Right ventricle myocardium inferior (tissue), 1 donor: ENCODE measurements at regions not wholly inside any gene's neighbourhood (a gene's known extent, or its start where the extent isn't known, plus 50 kb on each side); places are given as distances from the start of the nearest gene placed in this dataset.
"Not testable (repeated sequence)": the region's sequence is repeated elsewhere in the genome, so short reads cannot be mapped to it uniquely, and the experiment has no call there.

Experiments used
- ATAC-seq: fragments of 200-7000 bp; cut with Tn5 transposase; one replicate; pipeline ENCODE4 v1.9.1; 2020; ENCODE audit warnings: mild to moderate bottlenecking, moderate library complexity
- DNase-seq: peaks from one replicate; pipeline ENCODE4 v3.0.0; 2021; ENCODE audit errors: missing footprints
- intact Hi-C: fragments of 100-400 bp; cut with DNase I; formaldehyde crosslinking; loops from one replicate; pipeline ENCODE4 v1.11.0; 2022
- donor health status: DM: no; HTN: yes; CAD: no; lungs with severe emphysema.

DNA sequence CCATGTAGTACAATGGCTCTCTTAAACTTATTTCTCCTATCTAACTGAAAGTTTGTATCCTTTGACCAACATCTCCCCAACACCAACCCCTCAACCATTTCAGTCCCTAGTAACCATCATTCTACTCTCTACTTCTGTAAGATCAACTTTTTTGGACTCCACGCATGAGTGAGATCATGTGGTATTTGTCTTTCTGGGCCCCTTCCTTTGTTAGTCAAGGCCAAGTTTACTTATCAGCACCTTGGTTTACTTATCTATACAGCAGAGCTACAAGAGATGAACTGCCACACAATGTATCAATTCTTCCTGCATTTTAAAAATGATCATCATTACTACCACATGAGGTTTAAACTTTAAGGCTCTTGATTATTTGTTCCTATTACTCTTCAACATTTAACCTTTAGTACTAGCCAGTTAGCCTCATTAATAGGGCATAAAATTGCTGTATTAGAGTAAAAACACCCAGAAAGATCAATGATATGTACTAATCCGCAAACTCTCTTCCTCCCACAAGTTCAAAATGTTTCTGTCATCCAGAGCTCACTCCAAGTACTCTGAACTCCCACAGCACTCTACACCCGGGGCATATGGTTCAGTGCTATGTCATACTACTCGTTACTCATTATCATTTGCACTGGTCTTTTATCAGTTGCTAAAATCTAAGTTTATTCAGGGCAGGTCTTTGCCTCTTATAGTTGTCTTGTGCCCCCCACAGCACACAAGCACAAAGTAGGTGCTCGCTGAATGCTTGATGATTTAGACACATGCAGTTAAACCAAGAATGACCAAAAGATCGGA is 145.7 kb upstream of the ADAMTS3 start:
- intact Hi-C loops, result no loop called here
- DNase-seq (no peak), ATAC-seq (no peak)

DNA sequence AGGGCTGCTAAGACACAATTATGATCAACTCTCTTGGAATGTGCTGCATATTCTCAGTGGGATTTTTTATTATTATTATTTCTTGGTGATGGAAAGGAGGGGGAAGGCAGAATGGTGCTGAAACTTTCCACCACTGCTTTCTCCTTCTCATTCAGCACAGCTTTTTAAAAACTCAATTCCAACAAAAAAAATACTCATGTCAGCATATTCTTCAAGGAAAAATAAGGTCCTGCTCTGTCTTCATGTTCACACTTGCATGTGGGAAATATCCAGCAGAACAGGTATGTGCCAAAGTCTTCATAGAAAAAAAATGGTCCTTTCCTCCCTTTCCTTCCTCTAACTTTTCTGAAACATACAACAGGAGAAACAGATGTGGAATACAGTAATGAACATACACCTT is 144.0 kb upstream of the ADAMTS3 start:
- ATAC-seq, result no peak
- intact Hi-C loops, result no loop called here
- DNase-seq, result no peak

DNA sequence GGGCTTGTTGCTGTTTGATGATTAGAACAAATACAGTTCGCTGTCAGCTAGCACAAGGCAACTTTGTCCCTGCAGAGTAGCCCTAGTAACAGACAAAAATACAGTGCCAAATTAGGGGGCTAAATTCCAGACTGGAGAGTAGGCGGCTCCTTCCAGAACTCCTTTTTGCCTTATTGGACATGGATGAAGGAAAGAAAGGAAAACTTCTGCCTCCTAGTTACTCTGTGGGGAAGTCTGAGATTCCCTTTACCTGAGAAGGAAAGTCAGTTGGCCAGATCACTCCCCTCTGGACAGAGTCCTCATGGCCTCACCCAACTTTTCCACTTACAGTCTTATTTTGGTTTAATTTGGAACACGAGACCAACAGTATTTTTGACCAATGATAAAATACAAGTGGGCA is 140.5 kb upstream of the ADAMTS3 start:
- ATAC-seq (no peak), DNase-seq (no peak)
- intact Hi-C loops, result loop anchor here (10.0 kb wide), 2 partner anchors 195 to 945 kb away; no protein-coding TSS in a partner anchor

DNA sequence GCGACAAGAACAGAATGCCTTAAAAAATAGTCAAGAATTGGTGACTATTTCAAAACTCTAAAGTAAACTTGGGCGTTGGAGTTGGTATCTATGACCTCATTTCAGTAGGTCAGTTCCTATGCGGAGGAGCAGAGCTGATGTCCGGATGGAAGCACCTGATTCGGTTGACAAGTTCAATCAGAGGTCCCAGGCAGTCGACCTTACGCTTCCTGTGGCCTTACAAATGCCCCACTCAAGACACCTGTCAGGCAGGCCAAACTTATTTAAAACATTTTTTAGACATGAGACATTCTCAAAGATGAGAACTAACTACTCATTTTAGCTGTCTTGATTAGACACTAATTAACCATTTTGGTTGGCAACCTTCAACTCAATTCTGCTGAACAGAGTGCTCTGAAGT is 137.7 kb upstream of the ADAMTS3 start:
- intact Hi-C loops, result loop anchor here (10.0 kb wide), 2 partner anchors 198 to 948 kb away; no protein-coding TSS in a partner anchor
- no peak for ATAC-seq
- DNase-seq, result no peak

DNA sequence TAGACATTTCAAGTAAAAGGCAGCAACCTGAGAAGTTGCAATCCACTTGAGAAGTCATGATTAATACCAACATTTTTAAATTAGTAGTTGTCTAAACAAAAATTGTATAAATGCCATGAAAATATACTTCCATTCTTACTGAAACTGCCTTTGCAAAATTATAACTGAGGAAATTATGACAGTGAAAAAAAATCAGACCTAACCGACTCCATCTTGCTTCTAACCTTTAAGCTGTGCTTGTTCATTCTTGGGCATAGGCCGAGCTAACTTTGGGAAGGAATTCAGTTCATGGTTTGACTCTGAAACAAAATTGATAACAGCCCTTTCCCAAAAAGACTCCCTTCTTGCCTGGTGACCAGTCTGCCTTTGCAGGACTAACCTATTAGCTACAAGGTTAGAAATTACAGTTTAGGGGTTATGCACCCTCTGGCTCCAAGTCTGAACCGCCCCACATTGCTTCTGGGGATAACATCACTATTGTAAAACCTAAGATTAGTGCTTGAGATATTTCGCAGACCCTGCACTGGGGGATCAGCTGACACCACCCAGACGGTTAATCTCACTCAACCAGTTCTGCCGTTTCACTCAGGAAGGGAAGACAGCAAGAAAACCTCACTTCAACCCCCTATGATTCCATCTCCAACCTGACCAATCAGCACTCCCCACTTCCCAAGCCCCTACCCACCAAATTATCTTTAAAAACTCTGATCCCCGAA is 136.1 kb upstream of the ADAMTS3 start:
- DNase-seq, ATAC-seq: not testable (repeated sequence)
- intact Hi-C loops, result loop anchor here (5.0 to 10.0 kb wide), 3 partner anchors 200 to 950 kb away; no protein-coding TSS in a partner anchor

DNA sequence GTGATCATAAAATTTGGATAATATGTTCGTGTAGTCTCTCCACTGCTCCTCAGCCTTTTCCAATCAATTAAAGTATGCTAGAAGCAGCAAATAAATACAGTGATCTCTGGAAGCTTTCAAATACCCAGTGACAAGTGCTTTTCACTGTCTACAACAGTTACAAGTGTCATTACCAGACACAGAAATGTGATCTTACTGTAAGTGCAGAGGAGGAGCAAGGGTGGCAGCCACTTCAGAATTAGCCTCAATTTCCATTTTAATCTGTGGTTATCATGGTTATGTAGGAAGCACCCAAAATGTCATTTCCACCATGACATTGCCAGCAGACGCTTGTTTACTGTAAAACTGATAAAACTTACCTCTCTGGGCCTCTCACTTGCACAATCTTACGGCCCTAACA is 133.9 kb upstream of the ADAMTS3 start:
- ATAC-seq, result no peak

DNA sequence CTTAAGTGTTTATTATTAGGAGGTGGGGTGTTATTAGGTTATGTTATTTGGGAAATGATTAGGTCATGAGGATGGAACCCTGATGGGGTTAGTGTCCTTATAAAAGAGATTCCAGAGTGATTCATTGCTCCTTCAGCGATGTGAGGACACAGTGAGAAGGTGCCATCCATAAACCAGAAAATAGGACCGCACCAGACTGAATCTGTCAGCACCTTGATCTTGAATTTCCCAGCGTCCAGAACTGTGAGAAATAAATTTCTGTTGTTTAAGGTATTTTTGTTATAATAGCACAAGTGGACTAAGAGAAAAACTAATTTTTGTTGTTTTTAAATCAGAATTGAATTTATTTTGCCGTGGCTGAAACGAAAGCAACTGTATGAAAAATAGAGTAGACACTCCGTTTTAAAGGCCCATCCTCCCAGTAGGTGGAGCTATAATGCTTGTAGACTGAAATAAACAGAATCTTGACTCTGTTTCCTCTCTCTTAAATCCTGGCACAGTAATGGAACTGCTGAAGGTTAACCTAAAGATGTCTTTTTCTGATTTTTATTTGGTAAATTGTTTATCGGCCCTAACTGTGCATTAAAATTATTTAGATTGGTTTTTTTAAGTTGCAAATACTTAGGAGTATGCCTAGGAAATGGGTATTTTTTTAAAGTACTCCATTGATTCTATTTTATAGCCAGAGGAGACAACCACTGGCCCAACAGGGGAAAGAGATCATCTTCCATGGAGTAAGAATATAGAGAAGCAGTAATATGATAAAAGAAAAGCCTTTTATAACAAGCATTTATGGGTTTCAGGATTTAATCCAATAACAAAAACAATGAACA is 133.2 kb upstream of the ADAMTS3 start:
- no peak for ATAC-seq
- intact Hi-C loops, result loop anchor here (5.0 to 10.0 kb wide), 3 partner anchors 203 to 953 kb away; no protein-coding TSS in a partner anchor

More for the DNA sequence above, 133.9 kb upstream of the ADAMTS3 start:
- intact Hi-C loops, result loop anchor here (5.0 to 10.0 kb wide), 3 partner anchors 202 to 952 kb away; no protein-coding TSS in a partner anchor
- no peak for DNase-seq

DNA sequence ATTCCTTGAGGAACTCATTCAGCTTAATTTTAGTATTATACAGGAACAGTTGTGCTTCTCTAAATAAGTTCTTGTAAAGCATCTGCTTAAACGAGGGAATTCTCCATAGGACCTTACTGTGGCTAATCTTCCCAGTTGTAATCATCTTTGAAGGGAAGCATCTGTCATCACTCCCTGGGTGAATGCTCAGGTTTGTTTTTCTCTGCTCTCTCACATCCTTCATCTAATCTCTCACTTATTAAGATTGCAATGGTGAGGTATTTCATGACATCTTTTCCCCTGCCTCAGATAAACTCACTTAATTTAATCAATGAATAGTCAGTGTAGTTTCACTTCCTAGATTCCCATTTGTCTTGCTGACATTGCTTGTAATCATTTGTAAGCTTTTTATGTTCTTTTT is 121.8 kb upstream of the ADAMTS3 start:
- DNase-seq (no peak), ATAC-seq (no peak)
- intact Hi-C loops, result no loop called here

More for the DNA sequence above, 133.2 kb upstream of the ADAMTS3 start:
- DNase-seq, result no peak

DNA sequence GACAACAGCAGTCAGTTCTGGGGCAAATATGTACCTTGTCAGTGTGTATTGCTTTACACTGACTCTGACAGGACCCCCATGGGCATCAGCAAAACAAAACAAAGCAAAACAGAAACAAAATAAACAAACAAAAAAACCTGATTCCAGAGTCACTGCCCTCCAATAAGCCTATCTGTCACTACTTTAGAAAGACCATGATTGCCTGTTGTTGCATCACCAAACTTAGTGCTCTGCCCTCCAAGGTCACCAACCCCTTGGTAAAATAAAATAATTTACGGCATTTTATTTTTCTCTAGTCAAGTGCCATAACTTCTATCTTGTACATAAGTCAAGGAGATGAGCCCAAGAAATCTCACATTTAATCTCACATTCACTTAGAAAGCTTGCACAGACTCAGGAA is 120.9 kb upstream of the ADAMTS3 start:
- ATAC-seq, result no peak
- intact Hi-C loops, result no loop called here
- no peak for DNase-seq

DNA sequence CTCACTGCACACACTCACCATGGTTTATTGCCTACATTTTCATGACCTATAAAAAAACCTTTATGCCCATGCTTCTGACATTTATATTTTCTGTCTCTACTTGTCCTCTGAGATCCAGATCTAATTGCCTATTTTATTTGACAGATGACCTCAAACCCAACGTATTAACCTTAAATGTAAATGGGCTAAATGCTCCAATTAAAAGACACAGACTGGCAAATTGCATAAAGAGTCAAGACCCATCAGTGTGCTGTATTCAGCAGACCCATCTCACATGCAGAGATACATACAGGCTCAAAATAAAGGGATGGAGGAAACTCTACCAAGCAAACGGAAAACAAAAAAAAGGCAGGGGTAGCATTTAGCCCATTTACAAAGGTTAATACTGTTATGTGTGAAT is 117.4 kb upstream of the ADAMTS3 start:
- ATAC-seq, DNase-seq, intact Hi-C loops: not testable (repeated sequence)

DNA sequence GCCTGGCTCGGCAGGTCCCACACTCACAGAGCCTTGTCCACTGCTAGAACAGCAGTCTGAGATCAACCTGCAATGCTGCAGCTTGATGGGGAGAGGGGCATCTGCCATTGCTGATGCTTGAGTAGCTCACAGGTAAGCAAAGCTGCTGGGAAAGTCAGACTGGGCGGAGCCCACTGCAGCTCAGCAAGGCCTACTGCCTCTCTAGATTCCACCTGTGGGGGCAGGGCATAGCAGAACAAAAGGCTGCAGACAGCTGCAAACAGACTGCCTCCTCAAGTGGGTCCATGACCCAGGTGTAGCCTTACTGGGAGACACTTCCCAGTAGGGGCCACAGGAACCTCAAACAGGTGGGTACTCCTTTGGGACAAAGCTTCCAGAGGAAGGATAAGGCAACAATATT is 110.6 kb upstream of the ADAMTS3 start:
- intact Hi-C loops, result no loop called here
- DNase-seq, result no peak
- ATAC-seq, result no peak

DNA sequence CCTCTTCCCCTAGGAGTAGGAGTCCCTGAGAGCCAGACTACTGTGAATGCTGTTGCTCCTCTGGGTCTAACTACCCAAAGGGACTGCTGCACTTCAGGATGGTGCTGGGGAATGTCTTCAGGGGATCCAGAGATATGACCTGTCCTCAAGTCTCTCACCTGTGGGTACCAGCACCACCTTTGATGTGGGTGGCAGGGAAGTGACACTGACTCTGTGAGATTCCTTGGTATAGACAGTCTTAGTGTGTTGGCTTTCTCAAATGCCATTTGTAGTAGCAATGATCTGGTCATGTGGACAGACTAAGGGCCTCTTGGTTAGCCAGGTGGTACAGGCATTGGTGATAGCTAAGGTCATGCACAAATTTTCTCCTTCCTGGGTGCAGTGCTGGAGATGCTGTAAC is 108.9 kb upstream of the ADAMTS3 start:
- no peak for DNase-seq
- ATAC-seq, result no peak
- intact Hi-C loops, result no loop called here

DNA sequence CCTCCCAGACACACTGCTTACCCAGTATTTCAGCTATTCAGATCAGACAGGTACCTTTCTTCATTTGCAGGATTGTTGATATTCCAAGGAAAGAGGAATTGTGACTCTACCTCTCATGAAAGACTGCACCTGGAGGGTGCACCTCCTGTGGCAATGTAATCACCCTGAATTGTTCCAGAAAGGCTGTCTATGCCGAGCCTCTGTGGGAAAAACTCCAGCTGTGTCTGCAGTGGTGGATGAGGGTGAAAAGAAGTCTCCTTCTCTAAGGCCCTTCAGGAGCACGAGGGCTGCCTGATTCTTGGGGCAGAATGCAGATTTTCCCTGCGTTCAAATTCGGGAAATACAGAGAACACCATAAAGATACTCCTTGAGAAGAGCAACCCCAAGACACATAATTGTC is 108.2 kb upstream of the ADAMTS3 start:
- peak; percentile 25 for DNase-seq
- no peak for ATAC-seq
- intact Hi-C loops, result no loop called here

DNA sequence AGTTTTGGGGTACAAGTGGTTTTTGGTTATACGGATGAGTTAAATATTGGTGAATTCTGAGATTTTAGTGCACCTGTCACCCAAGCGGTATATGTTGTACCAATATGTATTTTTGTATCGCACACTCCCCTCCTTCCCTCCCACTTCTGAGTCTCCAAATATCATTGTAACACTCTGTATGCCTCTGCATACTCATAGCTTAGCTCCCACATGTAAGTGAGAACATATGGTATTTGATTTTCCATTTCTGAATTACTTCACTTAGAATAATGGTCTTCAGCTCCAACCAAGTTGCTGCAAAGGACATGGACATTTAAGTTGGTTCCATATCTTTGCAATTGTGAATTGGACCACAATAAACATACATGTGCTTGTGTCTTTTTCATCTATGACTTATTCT is 103.0 kb upstream of the ADAMTS3 start:
- DNase-seq, result no peak
- ATAC-seq, result no peak

DNA sequence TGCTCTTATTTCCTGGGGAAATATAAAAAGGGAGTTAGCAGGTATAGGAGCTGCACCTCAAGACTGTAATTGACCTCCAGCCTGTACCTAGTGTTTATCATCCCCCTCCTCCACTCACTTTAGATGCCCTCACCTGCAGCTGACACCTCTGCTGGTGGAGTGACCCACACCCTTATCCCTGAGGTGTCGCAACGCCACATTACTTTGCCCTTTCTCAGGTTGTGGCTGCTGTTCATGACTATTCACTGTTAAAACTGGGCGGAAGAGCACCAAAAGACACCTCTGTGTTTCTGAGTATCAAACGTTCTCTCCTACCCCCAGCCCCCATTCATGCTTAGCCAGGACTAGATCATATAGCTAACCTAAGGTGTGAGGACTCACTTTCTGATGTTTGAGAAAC is 101.5 kb upstream of the ADAMTS3 start:
- intact Hi-C loops, result no loop called here
- no peak for ATAC-seq
- no peak for DNase-seq

More for the DNA sequence above, 103.0 kb upstream of the ADAMTS3 start:
- intact Hi-C loops, result no loop called here

DNA sequence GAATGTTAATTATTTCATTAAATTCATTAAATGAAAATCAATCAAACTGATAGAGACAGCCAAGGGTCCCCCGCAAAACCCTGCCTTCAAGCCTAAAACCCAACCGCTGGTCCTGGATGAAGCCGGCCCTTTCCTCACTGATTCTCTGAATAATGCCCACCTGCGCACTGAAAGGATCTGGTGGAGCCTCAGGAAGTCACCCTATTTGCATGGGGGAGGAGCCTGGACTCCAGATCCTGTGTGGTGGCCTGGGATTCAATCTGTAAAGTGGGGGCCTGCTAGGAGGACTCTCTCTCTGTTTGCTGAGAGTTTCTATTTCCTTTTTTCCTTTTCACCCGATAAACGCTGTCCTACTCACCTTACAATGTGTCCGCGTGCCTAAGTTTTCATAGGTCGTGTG is 97.9 kb upstream of the ADAMTS3 start:
- intact Hi-C loops, result no loop called here
- DNase-seq (peak; percentile 37), ATAC-seq (no peak)

DNA sequence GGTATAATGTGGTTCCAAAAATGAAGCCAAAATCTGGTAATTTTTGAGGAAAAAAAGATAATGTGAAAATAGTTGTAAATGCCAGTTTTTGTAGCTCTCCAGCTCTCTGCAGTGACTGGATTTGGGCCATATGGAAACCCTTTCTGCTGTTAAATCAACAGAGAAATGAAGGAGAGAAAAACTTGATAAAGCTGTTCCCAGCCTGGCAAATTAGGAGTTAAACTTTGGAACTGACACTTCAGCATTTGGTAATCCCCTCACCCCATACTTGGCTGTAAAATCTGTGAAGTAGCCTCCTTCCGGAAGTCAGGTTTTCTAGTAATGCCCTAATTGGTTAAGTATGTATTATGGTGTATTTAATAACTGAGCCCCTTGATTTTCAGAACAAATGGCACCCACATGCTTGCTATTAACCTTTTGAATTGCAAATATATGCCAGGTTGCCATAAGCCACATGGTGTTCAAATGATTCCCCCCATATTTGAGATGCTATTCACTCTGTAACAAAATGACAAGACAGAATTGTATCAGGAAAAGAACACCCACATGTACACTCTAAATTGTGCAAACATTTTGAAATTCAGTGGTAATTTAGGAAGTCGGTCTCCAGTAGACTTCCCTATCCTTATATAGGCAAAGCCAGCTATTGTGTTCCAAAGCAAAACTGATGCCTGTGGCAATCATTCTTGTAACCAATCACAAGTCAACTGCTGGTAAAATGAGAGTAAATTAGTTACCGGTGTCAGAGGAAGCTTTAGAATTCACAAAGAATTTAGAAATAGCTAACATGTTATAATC is 96.3 kb upstream of the ADAMTS3 start:
- ATAC-seq, result no peak

DNA sequence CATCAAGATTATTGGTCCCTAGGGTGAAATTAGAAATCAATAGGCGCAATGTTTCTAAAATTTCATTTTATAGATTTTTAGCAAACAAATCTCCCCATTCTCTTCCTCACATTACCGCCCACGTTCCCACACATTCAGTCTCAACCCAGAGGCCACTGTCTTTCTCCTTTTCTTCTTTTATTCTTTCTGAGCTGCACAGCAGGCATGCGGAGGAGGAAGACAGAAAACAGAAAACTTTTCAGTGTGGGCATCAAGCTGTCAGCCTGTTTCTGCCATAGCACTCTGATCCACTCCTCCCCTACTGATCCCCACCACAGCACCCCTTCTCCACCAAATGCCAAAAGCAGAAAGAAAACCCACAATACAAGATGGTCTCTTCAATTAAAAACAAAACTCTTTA is 94.8 kb upstream of the ADAMTS3 start:
- no peak for ATAC-seq
- intact Hi-C loops, result no loop called here
- no peak for DNase-seq

More for the DNA sequence above, 96.3 kb upstream of the ADAMTS3 start:
- no peak for DNase-seq
- intact Hi-C loops, result no loop called here
